ENCODE measurements at regions not wholly inside any gene's neighbourhood (a gene's known extent, or its start where the extent isn't known, plus 50 kb on each side); places are given as distances from the start of the nearest gene placed in this dataset.

DNA sequence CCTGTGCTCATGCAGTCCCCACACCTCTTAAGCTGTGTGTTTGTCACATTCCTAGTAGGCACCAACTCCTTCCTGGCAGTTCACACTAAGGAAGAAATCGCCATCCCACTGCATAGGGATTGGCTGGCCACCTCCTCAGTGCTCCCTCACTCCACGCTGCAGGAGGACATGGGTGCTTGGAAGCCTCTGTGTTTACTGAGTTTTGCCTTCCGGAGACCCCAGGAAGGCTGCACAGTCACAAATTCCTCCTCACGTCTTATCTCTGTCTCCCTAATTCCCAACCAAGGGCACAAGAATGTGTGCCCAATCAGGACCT is 93.8 kb upstream of the GALNT2 start:
- DNase-seq = no peak

DNA sequence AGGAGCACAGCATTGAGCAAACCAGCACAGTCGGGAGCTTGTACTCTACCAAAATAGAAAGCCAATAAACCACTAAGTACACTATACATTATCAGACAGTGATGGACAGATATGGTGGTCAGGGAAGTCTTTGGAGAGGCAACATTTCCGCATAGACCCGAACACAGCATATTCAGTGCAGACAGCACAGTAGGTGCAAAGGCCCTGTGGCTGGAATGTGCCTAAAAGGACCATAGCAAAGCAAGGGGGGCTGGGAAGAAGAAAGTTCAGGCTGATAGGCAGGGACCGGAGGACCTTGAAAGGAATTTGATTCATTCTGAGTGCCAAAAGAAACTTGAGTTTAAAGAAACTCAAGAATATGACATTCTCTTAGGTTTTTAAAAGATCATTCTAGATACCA is 92.0 kb upstream of the GALNT2 start:
- no peak for DNase-seq

DNA sequence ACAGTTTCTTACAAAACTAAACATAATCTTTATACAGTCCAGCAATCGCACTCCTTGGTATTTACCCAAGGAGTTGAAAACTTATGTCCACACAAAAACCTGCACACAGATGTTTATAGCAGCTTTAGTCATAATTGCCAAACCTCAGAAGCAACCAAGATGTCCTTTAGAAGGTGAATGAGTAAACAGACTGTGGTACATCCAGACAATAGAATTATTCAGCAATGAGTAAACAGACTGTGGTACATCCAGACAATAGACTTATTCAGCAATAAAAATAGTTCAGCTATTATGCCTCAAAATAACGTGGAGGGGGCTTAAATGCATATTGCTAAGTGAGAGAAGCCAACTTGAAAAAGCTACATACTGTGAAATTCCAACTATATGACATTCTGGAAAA is 87.0 kb upstream of the GALNT2 start:
- DNase-seq = no peak

DNA sequence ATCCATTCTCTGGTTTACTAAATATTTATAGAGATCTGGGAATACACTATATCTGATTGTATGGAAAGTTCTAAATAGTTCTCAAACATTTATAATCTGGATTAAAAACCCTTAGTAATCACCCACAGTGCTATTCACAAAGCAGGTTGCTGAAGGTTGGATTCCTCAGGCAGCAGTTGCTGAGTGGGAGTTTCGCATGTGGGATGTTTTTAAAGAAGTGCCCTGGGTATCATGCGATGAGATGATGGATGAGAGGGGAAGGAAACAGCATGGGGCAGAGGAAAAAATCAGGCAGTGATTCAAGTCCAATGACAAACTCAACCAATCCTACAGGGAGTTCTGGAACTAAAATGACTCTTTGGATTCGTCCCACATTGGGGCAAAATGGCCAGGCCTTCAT is 85.3 kb upstream of the GALNT2 start:
- no peak for DNase-seq

DNA sequence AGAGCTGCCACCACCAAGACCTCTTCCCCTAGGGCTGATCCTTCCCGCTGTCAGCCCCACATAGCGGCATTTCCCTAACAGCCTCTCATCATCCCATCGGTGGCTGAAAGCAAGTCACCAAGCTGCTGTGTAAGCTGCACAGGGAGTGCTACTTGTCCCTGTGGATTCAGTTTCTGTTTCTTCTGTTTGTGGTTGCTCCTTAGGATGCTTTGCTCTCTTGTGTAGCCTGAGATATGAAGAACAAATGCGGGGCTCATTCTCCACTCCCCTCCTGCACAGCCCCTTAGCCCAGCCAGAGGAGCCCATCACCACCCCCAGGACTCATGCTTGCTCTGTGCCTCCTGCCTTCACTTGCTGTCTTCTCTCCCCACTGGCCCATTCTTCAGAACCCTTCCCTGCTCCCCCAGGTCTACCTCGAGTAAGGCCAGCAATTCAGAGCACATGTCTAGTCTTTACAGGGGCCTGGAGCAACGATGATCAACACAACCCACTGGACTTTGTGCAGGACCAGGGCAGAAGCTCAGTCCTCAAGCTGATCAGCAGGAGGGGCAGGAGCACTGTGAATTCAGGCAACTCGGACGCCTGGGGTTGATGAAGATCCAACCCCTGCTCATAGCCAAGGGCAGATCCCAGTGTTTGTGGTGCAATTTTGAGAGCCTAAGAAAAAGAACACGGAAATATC is 82.6 kb upstream of the GALNT2 start:
- DNase-seq = no peak

DNA sequence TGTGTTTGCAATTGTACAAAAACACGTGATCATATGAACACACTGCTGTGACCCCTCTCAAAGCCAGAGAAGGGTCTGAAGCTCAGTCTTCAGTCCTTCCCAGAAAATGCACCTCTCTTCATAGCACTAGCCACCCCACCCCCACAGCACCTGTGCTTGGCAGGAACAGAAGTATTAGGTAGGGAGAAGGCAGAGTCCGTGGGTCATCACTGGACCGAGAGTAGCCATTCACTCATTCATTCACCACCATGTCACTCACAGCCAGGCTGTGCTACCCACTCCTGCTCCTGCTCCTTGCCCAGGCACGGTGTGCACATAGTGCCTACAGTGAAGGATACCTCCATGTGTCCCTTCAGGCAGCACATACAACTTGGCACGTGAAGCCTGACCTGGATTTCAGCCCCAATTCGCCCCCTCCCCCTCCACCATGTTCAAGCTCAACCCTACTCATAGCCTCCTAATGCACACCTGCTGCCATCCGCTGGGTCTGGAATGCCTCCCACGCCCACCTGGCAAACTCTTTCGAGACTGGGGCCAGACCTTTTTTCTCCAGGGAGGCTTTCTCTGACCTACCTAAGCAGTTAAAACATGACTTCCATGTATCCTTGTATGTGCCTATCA is 81.9 kb upstream of the GALNT2 start:
- no peak for DNase-seq

DNA sequence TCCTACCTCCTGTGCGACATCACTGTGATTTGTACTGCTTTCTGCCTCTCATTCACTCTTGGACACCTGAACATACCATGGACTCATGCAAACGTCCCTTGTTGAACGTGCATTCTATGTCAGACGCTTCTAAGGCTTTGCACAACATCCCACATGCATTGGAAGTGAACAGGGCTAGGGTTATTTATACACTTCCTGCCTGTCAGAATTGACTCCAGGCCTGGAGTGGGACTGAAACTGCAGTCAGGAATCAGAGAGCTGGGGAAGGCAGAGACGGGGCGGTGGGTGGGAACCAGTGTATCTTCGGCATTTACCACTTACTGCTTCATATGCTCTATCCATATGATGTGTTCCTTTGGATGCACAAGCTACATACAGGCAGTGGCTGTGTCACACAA is 81.4 kb upstream of the GALNT2 start:
- no peak for DNase-seq

DNA sequence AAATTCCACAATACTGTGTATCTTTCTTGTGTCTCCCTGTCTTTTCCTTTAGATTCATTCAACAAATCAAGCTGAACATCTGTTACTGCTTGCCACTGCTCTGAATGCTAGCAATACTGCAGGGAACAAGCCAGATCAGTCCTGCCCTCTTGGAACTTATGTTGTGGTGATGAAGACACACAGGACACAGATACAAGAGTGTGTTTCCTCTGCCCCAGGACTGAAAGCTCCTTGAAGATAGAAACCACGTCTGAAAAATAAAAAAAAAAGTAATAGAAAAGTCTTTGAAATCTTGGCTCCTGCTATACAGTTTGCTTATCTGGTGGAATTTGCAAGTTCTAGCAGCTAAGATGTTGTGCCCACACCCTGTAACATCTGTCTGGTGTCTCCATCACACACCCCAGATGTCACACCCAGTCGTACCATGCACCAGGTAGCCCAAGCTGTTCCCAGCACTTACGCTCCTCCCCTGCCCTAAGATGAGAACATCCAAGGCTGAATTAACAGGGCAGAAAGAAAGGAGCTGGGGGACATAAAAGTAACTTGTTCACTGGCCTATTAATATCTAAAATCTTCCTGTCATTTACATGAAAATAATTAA is 80.2 kb upstream of the GALNT2 start:
- no peak for DNase-seq

DNA sequence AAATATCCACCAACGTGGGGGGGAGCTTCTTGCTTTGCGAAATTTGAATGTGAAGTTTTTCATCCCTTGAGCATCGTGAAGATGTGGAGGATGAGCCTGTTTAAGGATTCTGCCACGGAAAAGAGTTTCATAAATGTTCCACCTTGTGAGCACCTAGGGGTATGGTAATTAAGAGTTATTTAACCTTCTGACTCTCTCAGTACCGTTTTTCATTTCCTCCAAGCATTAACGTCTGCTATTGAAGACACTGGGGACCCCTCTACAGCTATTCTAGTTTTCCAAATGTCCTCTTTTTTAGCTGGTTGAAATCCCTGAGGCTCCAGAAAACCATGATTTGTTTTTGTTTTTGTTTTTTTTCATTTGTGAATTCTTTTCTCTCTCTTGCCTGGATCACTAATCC is 79.1 kb upstream of the GALNT2 start:
- no peak for DNase-seq

DNA sequence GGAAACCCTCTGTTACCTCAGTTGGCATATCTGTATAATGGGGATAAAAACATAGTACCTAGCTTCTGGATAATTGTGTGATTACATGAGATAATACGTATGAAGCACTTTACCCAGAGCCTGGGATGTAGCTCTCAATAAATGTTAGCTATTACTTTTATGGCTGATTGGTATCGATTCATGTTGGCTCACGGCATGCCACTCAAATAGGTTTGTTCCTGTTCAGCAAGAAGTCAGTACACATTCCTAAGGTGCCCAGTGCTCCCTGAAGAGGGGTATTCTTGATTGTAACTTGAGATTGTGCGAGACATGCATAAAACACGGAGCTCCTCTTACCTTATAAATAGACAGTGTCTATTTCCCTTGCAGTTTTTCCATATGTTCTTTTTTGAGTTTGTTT is 78.5 kb upstream of the GALNT2 start:
- DNase-seq = no peak

DNA sequence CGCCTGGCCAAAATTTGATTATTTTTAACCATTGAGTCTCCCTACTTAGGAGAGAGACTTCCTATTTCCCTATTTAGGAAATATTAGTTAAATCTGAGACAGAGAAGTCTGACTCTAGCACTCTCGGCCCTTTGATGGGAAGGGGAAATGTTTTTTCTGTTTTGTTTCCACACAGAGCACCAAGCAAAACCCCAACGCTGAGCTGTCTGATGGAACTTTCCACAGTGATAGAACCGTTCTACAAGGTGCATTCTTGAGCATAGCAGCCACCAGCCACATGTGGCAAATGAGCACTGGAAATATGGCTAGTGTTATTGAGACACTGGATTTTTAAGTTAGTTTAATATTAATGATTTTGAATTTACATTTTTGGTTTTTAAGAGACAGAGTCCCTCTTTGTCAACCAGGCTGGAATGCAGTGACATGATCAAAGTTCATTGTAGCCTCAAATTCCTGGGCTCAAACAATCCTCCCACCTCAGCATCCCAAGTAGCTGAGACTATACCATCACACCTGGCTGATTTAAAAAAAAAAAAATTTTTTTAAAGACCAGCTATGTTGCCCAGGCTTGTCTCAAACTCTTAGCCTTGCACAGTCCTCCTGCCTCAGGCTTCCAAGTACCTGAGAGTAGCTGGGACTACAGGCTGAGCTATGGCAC is 77.3 kb upstream of the GALNT2 start:
- DNase-seq = no peak

DNA sequence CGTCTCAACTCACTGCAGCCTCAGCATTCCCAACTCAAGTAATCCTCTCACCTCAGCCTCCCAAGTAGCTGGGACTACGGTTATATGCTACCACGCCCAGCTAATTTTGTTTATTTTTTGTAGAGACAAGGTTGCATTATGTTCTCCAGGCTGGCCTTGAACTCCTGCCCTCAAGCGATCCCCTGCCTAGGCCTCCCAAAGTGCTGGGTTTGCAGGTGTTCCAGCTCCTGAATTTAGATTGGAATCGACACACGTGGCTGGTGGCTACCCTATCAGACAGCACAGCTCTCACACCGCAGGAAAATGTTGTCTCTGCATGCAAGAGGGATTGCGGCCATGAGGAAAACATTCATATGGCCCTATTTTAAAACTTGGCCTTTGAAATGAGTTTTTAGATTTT is 76.7 kb upstream of the GALNT2 start:
- DNase-seq = no peak

DNA sequence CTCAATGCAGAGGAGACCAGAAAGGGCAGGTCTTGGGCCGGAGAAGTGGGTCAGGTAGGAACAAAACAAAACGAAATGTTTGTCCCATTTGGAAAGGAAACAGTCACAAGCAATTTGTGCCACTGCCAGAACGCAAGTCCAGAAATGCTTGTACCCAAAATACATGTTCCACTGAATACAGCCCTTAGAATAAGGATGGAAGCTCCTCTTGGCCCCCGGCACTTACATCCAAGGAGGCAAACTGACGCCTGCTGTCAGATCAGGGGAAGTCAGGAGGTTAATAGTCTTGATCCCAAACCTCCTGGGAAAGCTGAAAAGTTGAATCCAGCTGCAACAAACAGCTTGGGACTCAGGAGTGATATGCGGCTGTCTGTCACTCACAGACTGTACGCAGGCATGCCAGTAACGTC is 75.9 kb upstream of the GALNT2 start:
- DNase-seq = no peak

DNA sequence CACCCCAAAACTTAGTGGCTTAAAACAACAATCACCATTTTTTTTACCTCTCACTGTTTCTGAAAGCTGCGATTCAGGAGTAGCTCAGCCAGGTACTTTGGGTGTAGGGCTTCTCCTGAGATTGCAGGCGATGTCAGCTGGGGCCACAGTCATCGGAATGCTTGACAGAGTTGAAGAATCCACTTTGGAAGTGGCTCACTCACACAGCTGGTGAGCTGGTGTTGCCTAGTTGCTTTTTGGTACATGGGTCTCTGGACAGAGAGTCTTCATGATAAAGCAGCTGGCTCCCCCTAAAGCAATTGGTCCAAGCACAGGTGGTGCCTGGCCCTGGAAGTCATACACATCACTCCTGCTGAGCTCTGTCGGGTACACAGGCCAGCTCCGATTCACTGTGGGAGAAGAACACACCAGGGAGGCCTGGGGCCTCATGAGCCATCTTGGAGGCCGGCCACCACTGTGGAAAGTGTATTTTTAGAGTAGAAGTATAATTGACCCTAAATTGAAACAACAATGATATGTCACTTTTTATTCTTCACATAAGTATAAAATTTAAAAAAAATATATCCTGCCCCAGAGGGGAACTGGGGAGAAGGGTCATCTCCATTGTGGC is 75.2 kb upstream of the GALNT2 start:
- DNase-seq = no peak

DNA sequence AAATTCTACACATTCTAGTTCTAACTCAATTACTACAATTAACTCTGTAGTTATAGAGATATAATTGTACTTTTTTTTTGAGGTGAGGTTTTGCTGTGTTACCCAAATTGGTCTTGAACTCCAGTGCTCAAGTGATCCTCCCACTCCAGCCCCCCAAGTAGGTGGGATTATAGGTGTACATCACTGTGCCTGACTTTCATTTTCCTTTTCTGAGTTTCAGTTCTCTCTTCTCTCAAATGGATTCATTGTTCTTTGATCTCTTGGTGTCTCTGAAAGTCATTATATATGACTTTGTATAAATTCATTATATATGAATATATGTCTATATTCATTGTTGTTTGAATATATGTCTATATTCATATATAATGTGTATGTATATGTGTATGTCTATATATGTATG is 74.0 kb upstream of the GALNT2 start:
- DNase-seq = no peak

DNA sequence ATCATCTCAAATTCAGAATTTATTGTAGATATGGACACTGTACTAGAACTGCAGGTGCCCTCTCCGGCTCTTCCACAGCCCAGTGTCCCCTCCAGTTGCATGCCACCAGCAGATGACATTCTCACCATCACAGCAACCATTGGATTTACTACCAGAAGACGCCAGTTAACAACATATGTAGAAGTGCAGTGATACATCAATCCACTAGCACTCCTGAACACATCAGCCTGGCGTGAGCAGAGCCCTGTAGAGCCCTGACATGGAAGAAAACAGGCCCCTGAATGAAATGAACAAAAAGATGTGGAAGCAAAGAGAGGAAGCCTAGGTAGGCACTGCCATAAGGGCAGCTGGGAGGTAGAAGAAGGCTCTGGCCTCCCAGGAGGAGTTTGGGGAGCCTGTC is 73.1 kb upstream of the GALNT2 start:
- no peak for DNase-seq

DNA sequence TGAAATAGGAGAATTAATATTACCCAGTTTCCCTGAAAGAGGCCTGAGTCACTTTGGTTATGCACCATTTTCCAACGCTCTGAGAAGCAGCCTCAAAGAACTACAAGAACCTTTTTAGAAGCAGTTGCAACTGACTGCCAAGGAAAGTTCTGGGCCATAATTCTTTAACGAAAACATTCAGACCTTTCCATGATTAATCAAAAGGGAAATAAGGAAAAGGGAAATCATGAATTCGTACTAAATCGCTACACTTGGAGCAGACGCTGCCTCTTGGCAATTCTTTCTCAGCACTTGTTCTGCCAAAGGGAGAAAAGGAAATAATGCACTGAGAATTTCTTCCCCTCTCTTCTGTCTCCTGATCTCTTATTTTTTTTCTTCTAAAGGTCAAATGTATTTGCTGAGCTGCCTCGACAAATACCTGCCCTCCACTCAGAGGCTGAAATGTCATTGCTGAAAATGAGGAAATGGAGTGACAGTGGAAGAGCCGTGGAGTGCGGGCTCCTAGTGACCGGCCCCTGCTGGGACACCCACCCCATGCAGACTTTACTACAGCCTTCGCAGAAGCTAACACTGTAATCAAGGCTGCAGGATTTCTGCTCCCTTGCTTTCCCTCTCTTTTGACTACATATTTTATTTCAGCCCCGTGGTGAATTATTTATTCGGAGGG is 67.9 kb upstream of the GALNT2 start:
- DNase-seq = no peak

DNA sequence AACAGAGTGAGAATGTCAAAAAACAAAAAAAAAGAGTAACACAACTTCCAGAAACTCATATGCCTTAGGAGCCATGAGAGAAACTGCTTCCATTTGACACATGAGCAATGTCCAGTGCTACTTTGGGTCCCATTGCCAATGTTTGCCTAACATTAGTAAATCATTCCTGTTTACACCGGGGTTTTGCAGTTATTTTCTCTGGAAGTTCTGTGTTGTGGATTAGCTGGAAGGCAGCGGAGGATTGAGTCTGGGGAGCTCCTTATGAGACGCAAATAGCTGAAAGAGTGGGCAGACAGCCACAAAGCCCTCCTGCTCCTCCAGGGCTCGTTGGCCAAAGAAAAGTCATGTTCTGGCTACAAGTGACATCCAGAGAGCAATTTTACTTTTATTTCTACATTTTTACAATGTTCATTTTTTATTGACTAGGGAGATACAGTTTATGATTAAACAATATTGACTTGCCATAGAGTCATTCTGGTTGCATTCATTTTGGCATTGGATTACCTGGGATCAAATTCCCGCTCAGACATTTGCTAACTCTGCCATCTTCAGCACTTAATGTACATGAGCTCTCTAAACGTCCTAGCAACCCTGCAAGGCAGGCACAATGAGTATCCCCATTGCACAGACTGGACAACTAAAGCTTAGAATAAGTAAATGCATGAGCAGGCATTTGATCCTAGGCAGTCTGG is 66.4 kb upstream of the GALNT2 start:
- DNase-seq = no peak

DNA sequence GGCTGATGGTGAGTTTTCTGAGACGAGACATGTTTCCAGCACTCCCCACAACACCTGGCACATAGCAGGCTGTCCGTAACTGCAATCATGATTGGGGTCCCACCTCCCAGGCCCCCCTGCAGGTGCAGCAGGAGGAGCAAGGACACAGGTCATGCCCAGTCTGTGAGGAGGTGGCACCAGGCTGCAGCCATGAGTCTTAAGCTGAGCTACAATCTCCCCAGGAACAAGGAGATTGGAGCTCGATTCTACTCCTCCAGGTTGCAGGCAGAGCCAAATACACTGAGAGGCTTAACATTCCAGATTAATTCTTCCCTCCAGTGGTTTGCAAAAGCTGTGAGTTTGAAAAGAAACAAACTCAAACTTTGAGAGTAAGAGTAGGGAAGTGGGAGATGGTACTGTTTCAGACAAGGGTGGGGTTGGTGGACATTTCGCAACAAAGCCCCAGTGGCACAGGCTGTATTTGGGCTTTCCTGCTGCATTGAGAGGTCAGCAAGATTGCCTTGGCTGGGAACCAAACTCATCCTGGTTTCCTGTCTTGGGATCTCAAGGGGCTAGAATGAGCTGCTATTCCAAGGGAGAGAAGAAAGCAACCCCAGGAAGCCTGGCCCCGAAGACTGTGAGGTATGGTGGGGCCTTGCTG is 64.8 kb upstream of the GALNT2 start:
- DNase-seq = no peak

DNA sequence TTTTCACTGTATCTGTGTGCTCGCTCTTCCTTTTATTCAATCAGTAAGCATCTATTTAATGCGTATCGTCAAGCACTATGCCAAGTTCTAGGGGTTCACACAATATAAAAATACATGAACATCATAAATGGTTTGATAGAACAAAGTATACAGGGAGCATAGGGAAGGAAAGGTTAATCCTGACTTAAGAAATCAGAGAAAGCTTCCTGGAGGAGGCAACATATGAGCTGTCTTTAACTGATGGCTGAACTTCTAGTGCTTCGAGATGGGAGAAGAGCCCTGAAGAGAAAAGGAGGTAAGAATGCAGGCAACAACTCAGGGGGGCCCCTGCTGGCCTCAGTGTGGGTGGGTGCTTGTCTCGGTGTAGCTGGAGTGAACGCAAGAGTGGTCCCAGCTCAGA is 63.6 kb upstream of the GALNT2 start:
- DNase-seq = no peak

DNA sequence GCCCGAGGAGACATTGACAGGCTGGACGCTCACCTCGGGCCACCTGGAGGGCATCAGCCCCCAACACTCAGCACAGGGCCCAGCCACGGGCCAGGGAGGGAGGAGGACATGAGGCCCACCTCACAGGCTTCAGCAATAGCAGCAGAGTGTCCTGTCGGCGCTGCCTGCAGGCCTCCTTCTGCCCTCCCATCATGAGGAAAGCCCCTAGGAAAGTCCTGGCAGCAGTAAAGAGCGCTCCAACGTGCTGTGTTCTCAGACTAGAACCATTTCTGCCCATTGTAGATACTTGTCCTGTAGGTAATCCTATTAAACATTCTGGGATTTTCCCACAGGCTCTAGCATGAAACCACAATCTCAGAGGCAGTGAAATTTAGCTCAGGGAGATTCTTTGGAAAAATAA is 62.0 kb upstream of the GALNT2 start:
- DNase-seq = no peak

DNA sequence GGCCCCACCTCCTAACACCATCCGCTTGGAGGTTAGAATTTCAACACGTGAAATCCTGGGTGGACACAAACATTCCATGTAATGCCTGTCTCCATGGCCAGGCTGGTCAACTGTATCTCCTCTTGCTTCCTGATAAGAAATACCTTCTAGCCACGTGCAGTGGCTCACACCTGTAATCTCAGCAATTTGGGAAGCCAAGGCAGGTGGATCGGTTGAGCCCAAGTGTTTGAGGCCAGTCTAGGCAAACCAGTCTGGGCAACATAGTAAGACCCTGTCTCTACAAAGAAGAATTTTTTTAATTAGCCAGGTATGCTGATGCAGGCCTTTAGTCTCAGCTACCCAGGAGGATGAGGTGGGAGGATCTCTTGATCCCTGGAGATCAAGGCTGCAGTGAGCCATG is 58.3 kb upstream of the GALNT2 start:
- DNase-seq = no peak
